ELF-1 (cell line): ENCODE measurements at regions not wholly inside any gene's neighbourhood (a gene's known extent, or its start where the extent isn't known, plus 50 kb on each side); places are given as distances from the start of the nearest gene placed in this dataset.
"Not testable (repeated sequence)": the region's sequence is repeated elsewhere in the genome, so short reads cannot be mapped to it uniquely, and the experiment has no call there.

Experiments used
- DNase-seq: peaks from one replicate; pipeline ENCODE4 v3.0.0-alpha.2; 2016; ENCODE audit warnings: low read depth, low spot score

DNA sequence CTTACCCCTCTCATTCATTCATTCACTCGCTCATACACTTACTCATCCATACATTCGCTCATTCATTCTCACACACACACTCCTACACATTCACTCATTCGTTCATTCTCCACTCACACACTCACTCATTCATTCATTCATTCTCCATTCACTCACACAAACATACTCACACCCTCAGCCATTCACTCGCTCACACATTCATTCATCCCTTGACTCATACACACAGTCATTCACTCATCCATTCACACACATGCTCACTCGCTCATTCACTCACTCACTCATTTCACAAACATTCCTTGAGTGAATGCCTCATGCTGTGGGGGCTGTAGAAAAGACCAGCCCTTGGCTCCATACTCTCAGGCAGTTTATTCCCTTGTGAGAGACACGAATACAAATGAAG, 151.1 kb upstream of the MAMLD1 start:
- no peak for DNase-seq

DNA sequence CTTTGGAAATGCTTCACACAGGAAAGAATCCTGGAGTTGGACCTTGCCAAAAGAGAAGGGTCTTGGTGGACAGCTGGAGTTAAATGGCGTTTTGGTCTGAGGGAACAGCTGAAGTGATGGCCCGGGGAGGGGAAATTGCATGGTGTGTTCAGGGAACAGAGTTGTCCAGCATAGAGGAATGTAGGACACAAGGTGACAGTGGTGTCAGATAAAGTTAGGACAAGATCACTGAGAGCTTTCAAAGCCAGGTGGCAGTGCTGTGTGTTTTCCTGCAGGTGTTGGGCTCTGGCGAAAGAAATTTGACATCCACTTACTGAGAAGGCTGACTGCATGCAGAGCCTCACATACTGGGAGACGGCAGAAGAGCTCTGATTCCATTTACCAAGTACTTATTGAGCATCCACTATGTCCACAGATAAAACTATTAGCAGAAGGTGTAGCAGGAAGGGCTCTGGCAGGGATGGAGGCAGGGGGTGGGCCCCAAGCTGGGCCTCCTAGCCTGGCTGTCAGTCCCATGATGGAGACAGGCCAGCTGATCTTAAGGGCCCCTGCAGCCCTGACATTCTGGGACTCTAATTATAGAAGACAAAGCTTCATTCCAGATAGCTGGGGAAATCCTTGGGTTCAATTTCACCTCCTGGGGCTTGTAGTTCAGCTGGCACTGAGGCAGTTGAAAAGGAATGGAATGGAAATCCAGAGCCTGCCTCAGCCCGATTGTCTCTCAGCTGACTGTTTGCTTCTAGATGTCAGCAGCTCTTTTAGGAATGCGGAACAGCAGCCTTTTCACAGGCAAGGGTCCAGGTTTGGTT, 150.2 kb upstream of the MAMLD1 start:
- peak; percentile 68 for DNase-seq

DNA sequence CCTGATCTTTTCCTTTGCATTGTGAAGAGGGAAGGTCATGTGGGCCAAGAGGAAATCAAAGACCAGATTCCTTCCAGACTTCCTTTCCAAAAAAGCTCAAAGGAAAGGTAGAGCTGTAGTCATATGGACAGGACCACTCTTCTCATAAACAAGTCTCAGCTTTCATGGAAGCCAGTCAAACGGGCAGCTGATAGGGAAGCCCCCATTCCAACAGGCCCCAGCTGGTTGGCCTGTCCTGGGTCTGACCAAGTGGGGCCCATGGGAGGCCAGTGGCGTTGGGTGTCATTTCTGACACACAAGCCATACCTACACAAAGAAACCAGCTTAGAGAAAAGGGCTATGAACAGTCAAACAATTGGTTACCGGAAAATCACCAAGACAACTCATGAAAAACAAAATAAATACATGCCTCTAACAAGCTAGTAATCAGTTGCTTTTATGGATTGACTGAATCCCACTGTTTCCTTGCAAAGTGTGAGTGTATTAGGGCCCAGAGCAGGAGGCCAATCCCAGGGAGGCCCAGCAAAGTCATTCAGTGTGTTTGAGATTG, 149.6 kb upstream of the MAMLD1 start:
- no peak for DNase-seq

DNA sequence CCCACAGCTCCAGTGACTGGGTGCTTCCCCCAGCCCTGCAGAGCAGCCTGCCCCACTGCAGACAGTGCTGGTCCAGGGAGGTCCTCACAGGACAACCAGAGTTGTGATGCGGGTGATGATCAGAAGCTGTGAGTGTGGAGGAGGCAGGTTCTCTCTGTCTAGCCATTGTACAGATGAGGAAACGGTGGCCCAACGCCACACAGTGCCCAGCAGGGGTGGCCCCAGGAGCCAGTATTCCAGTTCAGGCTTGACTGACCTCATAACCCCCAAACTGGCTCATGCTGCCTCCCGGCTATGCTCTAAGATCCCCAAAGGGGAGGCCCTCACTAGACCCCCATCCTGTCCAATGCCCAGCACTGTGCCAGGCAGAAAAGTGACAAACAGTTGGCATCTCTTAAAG, 147.1 kb upstream of the MAMLD1 start:
- DNase-seq, result not testable (repeated sequence)

DNA sequence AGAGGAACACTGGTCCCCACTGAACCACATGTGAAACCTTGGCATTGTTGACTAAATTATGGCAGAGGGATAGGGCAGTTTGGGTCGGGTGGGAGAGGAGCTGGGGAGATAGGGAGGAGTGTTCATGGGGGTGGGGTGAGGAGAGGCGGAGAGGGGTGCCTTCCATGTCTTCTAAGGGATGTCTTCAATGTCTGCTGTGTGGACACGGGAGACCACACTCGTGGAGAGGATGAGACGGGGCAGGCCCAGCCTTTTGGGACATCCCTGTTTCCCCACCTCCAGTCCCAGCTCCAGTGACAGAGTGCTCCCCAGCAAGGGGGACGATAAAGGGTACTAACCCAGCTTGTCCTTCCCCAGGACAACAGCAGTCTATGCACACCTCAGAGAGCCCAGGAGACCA, 146.4 kb upstream of the MAMLD1 start:
- no peak for DNase-seq

DNA sequence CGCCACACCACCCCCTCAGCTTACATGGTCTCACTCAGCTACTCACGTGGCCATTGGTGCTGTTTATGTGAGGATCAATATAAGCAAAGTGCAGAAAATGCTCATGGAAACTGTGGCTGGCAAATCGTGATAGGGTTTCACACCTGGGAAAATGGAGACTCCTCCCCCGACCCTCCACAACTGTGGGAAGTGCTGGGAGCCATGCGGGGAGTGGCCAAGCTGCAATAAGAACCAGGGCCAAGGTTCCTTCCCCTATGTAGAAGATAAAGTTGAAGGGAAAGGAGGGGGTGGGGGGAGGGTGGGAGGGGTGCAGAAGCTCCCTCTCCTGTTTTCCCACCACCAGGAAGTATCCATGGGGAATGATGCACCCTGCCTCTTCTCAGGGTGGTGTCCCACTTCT, 145.5 kb upstream of the MAMLD1 start:
- no peak for DNase-seq

DNA sequence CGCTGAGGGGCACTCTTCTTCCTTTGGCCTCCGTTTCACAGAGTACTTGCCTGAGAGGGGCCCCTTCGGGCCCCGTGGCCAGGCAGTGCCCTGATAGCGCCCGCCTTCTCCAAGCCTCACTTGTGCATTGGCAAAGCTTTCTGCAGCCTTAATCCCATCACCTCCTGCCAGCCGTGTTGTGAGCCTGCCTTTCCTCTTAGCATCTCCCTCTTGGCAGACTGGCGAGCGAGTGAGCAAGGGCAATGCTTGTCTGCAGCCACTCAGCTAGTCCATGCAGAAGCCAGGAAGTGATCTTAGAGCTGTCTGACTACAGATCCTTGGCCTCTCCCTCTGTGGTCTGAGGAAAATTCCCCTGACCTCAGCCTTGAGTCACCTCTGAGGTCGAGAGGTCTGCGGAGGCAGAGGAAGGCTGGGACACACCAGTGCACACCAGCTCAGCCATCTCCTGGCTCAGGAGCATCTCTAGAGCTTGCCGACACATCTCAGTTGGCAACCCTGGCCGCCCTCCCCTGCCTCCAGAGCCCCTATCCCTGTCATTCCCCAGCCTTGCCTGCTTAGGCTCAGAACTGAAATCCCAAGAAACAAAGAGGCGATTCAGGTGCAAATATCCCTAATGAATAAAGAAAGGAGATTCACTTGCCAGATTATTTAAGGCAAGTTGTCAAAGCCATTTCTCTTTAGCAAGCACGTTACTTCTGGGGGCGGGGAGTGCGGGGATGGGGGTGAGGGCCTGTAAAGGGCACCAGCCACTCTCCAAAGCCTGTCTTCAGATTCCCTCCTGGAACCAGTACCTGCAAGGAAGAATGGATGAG, 143.5 kb upstream of the MAMLD1 start:
- peak; percentile 47 for DNase-seq

DNA sequence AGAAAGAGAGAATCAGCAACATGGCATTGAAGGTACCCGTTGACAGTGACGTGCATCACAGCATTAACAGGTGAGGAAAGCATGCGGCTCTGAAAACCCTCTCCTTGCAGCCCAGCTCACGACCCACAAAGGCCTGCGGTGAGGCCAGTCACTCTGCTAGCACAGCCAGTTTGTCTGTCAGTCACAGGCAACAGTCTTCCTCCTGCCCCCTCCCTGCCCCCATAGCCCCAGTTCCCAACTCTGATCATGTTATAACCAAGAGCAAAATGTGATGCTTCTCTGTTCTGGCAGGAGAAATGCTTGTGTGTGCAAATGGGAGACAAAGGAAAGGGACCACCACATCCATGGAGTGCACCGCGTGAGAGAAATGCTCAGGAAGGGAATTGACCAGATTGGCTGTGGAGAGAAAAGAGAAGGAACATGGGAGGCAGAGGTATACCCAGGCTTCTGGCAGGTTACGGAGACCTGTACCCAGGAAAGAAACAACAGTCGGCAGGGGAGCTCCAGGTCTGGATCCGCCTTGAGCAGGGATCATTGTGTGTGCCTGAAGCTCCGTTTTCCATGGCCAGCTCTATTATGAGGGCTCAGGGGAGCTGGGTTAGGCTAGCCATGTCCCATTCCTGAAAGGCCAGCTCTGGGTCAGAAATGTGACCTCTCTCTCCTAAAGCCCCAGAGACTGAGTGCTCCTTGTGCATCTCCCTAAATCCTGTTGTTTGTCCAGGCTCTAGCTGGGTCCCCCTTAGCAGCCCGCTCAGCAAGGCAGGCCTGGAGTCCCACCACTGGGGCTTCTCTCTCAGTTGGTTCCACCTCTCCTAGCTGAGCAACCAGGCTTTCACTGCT, 139.7 kb upstream of the MAMLD1 start:
- DNase-seq, result no peak

DNA sequence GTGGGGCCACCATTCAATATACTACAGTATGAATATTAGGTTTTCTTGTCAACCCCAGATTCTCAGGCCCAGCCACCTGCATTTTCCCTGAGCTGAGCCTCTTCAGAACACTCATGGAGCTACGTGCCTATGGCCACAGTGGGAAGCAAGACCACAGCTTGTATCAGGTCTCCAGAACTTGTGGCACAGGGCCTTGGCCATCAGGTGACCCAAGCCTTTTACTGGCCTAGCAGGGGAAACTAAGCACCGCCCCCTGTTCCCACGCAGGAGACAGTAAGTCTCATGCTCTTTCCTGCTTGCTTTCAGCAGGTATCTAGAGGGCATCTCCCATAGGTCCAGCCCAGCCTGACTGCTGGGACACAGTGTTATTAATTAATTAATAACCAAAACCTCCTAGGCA, 138.4 kb upstream of the MAMLD1 start:
- DNase-seq, result no peak

DNA sequence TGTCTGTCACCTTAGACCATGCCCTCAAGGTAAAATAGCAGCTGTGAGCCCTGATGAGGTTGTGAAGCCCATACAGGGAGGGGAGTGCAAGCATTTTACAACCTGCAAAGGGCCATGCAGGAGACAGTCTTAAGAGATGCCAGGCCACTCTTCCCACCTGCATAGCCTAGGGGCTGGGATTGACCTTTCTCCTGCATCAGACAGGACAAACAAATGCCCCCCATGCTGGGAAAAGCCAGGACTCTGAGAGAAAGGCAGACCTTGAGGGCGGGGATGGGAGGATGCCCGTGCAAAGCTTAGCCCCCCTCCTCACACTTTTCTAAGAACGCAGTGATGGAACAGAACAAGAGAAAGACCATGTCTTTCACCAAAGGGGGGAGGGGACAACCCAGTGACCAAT, 137.9 kb upstream of the MAMLD1 start:
- DNase-seq, result peak; percentile 82

DNA sequence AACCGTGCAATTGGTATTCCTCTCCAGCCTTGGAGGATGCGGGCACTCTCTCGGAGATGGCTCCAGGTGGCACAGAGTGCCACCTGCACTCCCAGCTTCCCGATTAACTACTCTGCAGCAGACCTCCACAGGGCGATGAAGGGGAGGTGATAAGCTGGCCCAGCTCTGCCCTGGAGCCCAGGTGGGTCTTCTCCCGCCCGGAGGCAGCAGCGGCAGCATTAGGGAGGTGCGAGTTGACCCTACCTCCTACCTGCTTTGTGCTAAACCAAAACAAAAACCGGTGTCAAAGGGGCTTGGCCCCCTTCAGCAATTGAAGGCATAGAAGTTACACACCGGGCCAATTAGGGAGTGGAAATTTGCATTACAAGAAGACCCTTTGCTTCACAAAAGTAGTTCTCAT, 137.4 kb upstream of the MAMLD1 start:
- peak; percentile 86 for DNase-seq

DNA sequence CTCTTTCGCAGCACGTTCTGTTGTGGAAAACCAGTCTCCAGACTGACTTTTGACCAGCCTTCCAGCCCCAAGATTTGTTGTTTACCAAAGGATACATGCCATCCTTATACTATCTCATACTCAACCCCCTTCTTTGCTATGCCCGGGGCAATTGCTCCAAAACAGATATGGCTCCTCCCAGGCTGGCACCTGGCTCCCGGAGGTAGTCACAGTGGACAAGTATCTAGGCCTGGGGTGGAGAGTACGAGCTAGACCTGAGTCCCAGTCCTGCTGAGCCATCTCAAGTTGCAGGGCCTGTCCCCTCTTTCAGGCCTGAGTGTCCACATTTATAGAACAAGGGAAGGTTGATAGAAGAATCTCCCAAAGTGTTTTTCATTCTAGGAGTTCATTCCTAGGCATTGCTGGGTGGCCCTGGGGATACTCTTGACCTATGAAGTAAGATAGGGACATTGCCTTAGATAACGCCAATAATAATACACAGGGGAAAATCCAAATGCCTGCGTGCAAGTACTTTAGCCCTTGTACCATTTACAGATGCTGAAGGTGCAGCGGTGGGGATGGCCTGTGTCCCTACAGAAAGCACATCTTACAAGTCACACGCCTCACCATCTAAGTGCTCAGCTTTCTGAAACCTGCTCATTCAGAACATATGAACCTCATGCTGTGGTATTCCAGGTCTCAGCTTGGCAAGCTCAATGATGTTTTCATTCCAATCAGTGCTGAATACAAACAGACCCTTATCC, 136.7 kb upstream of the MAMLD1 start:
- no peak for DNase-seq

DNA sequence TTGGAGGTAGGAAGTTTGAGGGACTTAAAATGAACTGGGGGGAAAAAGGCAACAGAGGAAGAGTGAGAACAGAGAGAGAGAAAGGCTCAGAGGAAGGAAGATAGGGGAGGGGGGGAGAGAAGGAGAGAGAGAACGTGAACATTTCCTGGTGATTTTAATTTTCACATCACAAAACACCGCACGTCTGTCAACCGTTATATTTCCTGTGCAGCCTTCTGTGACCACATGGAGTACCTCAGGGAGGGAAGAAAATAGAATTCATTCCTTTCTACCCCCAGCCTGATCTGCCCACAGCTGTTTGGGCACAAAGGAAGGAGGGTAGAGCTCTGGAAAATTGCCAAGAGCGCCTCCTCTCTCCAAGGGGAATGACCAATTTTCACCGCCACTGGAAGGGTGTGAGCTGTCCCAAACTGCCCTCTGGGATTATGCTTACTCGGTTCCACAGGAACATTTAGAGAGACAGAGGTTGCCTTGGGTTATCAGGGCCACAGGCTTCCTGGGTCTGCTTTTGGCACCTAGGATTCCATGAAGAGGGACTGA, 135.7 kb upstream of the MAMLD1 start:
- no peak for DNase-seq

DNA sequence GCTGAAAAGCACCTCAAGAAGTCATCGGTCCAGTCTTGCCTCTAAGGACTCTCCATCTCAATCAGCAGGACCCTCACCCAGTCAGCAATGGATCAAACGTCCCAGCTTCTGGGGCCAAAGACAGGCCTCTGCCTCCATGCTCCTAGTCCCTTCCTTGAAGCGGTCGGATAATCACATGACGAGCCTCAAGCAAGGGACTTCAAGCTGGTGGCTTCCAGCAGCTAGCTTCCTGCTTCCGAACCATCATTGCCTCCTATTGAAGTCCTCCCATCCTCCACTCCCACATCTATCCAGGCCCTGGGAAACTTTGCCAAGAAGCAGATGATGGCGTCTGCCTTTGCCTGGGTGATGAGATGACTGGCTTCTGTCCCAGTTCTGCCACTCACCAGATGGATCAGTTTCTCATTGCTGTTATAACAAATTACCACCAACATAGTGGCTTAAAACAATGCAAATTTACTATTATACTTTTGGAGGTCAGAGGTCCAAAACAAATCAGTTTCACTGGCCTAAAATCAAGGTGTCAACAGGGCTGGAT, 135.2 kb upstream of the MAMLD1 start:
- no peak for DNase-seq

DNA sequence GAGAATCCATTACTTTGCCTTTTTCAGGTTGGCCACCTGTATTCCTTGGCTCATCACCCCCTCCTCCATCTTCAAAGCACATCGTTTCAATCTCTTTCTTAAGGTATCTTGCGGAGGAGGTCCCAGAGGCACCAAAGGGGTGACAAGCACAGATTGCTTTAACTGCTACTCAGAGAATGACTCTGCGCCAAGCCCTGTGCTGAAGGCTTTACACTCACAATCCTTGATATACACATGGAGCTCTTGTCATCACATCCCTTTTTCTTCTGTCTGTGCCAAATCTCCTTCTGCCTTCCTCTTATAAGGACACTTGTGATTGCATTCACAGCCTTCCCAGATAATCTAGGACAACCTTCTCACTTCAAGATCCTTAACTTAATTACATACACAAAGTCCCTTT, 134.7 kb upstream of the MAMLD1 start:
- DNase-seq, result no peak

DNA sequence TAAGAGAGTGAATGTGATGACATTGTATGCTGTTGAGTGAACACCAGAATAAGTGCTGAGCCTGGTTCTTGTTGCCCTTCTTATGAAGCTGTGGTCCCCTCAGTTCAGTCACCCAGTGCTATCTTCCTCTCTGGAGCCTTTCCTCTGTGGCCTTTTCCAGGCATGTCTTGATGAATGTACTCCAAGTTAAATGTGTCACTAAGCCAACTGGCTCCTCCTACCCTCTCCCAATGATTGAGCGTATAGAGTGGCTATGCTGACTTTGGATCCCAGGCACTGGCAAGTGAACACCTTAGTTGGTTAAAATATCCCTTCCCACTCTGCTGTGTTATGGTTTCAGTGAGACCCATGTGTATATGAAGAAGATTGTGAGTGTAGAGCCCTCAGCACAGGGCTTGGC, 134.1 kb upstream of the MAMLD1 start:
- DNase-seq, result no peak

DNA sequence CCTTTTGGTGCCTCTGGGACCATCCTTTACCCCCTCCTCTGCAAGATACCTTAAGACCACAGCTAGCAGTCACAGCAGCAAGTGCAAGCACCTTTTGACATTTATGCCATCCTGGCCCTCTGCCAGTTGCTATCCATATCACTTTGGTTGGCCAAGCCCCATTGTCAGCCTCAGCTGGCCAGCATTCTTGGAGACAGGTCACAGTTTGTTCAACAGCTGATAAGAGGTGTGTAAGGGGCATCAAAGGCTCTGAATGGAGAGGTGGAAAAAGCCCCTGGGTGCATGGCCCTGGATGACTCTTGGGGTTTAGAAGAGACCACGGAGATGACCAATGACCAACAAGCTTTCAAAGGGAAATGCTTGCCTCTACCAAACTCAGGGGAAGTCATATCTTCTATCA, 133.6 kb upstream of the MAMLD1 start:
- DNase-seq, result no peak

DNA sequence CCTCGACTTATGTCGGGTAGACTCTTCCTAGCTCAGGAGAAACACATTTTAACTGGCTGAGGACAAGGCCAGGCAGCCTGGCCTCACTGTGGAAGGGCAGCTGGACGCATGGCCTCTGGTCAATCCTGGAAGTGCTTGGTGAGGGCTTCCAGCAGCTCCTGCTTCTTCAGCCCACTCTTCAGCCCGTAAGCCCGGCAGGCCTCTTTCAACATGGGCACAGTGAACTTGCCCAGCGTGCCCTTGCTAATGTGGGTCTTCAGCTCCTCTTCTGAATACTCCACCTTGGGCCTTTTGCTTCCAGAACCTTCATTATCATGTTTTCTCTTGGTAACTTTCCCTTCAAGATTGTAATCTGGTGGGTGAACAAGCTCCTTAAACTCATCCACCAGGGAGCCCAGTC, 132.2 kb upstream of the MAMLD1 start:
- not testable (repeated sequence) for DNase-seq

DNA sequence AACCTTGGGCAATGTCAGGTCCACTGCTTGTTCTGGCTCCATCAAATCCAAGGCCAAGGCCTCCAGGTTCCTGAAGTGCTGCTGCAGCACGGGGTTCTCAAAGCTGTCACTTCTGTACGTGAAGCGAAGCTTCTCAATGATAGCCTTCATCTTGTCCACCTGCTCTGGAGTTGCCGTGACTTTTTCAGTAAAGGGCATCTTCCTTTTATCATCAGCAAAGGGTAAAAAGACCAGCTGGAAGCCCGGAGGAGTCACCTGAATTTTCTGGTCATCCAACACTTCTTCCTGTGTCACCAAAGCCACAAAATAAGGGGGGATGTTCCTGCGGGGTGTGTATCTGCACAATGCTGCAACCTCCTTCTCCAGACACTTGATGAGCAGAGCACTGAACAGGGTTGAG, 131.7 kb upstream of the MAMLD1 start:
- not testable (repeated sequence) for DNase-seq

DNA sequence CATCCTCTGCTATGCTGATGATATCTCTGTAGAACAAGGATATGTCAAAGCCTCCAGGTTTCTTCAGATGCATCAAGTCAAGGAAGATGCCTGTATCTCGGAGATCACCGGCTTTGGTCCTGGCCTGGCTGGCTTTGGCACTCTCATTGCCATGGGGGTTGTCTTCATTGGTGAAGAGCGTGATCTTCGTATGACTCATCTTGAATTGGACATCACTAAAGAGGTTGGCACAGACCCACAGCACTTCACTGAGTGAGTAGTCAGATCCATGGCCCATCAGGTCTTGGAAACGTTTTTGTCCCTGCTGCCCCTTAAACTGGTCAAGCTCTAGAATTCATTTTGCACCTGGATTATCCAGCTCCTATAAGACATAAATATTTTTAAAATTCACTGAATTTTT, 130.9 kb upstream of the MAMLD1 start:
- not testable (repeated sequence) for DNase-seq

DNA sequence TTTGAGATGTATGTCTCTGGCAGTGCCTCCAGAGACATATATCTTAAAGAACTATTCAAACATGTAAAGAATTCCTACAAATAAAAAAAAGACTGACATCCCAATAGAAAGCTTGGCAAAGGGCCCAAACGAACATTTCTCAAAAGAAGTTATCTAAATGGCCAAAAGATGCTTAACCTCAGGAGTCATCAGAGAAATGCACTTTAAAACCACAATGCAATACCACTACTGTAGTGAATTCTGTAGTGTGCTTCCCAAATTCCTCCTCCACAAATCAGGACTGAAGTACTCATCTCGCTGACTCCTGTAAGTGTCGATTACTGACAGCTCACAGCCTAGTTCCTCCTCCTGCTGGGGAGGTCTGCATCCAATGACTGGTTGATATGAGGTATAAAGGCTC, 129.0 kb upstream of the MAMLD1 start:
- no peak for DNase-seq
